HG03457 (cell line): ENCODE measurements at regions not wholly inside any gene's neighbourhood (a gene's known extent, or its start where the extent isn't known, plus 50 kb on each side); places are given as distances from the start of the nearest gene placed in this dataset.
A peak's percentile ranks its signal among the peaks of the same experiment; 100 is the strongest.
"Not testable (repeated sequence)": the region's sequence is repeated elsewhere in the genome, so short reads cannot be mapped to it uniquely, and the experiment has no call there.

ENCODE experiments used
- ATAC-seq: cut with Tn5 transposase; IDR thresholded peaks from one replicate; pipeline ENCODE4 v1.9.1; 2021; ENCODE audit warnings: moderate number of reproducible peaks; ENCODE audit not compliant: unreplicated experiment

GRCh38 chr6:98416027-98416426 lies 418.3 kb upstream of the POU3F2 start:
- ATAC-seq = no peak

- ATAC-seq = not testable (repeated sequence)
These were observed 417.7 kb upstream of the POU3F2 start for GRCh38 chr6:98416497-98417158.

GRCh38 chr6:98433325-98434056 lies 400.9 kb upstream of the POU3F2 start:
- ATAC-seq = peak; percentile 84

GRCh38 chr6:98443633-98444032 lies 390.7 kb upstream of the POU3F2 start:
- ATAC-seq = no peak

GRCh38 chr6:98452685-98453084 lies 381.7 kb upstream of the POU3F2 start:
- ATAC-seq = no peak

GRCh38 chr6:98454809-98455322 lies 379.5 kb upstream of the POU3F2 start:
- no peak for ATAC-seq

- ATAC-seq = no peak
These were observed 375.7 kb upstream of the POU3F2 start for GRCh38 chr6:98458708-98459107.

GRCh38 chr6:98463038-98464000 lies 371.1 kb upstream of the POU3F2 start:
- no peak for ATAC-seq

- ATAC-seq = no peak
These were observed 367.3 kb upstream of the POU3F2 start for GRCh38 chr6:98467091-98467490.

GRCh38 chr6:98467902-98468301 lies 366.5 kb upstream of the POU3F2 start:
- ATAC-seq = no peak

- ATAC-seq = no peak
These were observed 365.2 kb upstream of the POU3F2 start for GRCh38 chr6:98469141-98469540.

- ATAC-seq = no peak
These were observed 363.6 kb upstream of the POU3F2 start for GRCh38 chr6:98470821-98471220.

- no peak for ATAC-seq
These were observed 362.9 kb upstream of the POU3F2 start for GRCh38 chr6:98471444-98471843.

GRCh38 chr6:98477231-98477630 lies 357.1 kb upstream of the POU3F2 start:
- ATAC-seq = no peak

GRCh38 chr6:98484696-98485095 lies 349.7 kb upstream of the POU3F2 start:
- ATAC-seq = no peak

GRCh38 chr6:98485593-98485992 lies 348.8 kb upstream of the POU3F2 start:
- ATAC-seq = no peak

- no peak for ATAC-seq
These were observed 348.3 kb upstream of the POU3F2 start for GRCh38 chr6:98486057-98486456.

- ATAC-seq = no peak
These were observed 346.8 kb upstream of the POU3F2 start for GRCh38 chr6:98487612-98488011.

- ATAC-seq = no peak
These were observed 336.1 kb upstream of the POU3F2 start for GRCh38 chr6:98498144-98498775.

GRCh38 chr6:98498866-98499265 lies 335.5 kb upstream of the POU3F2 start:
- no peak for ATAC-seq
